GM19452 (cell line): ENCODE measurements at regions not wholly inside any gene's neighbourhood (a gene's known extent, or its start where the extent isn't known, plus 50 kb on each side); places are given as distances from the start of the nearest gene placed in this dataset.
A peak's percentile ranks its signal among the peaks of the same experiment; 100 is the strongest.

Experiments
- ATAC-seq: cut with Tn5 transposase; IDR thresholded peaks from one replicate; pipeline ENCODE4 v1.9.1; 2021; ENCODE audit not compliant: unreplicated experiment

DNA sequence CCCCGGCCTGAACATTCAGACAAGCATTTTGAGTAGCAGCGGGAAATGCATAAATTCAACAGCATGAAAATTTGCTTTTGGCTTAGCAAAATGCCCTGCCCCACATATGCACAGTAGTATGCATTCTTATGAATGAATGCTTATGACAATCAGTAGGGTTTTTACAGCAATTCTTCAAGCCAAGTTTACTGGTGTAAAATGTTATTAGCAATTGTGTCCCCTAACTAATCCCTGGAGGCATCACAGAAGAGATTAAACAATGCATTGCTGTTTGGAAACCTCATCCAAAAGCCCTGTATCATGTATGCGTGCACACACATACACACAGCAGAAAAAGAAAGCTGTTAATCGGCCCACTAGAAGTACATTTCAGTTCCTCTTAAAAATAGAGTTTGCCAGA lies 406.5 kb downstream of the LRIG3 start:
- ATAC-seq, result no peak

DNA sequence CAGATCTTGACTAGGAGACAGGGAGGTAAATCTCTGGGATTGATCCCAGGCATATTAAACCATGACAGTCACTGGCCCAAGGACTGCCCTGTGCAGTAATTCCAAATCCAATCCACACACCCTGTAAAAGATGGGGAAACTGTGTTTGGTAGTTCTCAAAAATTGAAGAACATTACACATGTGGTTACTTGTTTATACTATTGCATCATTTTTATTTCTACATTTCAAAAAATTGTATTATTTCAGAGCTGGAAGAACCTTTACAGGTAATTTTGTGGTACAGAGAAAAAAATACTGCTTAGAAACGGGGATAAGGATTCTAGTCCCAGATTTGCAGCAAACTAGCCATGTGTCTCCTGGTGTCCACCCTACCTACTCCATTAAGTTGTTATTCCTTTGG lies 400.5 kb downstream of the LRIG3 start:
- no peak for ATAC-seq

DNA sequence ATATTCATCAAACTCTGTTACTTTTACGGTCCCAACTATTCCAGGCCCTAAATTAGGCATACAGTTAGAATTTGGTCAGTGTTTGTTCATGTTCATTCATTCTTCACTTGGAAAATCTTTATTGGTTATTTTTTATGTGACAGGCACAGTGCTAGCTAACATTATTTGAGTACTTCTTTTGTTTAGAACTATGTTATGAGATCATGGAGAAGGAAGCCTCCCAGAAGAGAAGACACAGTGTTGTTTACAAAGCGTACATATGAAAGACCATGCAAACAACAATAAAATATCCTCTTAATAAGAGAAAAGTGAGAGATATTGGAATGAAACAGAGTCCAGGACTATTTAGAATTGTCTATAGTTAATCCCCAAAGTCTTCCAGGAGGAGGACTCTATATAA lies 399.2 kb downstream of the LRIG3 start:
- ATAC-seq, result no peak

DNA sequence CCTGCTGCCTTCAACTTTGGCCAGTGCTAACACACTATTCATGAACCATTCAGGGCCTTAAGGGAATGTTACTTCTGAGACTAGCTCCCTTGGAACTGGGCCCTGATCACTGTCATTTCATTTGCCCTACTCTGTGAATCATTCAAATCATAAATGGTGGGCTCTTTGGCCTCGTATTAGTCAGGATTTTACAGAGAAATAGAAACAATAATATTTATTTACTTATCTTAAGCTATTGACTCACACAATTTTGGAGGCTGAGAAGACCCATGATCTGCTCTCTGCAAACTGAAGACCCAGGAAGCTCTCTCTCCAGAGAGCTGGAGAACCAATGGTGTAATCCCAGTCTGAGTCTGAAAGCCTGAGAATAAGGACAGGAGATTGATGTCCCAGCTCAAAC lies 398.5 kb downstream of the LRIG3 start:
- ATAC-seq, result no peak

DNA sequence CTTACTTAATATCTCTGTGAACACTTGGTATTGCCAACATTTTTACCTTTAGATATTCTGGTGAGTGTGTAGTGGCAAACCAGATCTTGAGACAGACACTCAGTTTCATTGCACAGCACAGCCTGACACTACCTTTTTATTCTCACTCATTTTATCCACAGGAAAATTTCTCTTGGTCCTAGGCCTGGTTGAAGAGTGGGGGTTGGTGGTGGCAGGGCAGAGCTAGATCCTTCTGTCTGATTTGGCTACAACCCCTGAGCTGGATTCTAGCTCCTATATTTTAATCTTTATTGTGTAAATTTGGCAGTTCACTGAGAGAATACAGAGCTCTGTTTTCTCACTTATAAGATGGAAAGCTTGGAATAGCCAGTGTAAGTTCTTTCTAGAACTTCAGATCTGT lies 396.9 kb downstream of the LRIG3 start:
- ATAC-seq, result no peak

DNA sequence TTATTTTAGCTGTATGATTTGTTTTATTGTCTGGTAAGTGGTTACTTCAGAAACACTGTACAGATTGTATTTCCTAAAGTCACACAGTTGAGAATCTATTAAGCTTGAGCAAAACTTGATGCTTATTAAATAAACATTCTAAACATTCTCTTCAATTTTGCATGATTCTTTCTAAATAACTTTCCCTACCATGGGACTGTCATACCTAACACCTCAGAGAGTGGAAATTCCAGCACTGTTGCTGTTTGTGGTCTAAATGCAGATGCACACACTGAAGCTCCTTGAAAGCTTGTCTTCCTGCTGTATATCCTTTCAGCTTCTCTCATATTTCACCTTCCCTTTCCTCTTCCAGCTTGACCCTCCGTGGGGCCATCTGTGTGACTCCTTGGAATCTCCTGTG lies 392.0 kb downstream of the LRIG3 start:
- ATAC-seq, result no peak

DNA sequence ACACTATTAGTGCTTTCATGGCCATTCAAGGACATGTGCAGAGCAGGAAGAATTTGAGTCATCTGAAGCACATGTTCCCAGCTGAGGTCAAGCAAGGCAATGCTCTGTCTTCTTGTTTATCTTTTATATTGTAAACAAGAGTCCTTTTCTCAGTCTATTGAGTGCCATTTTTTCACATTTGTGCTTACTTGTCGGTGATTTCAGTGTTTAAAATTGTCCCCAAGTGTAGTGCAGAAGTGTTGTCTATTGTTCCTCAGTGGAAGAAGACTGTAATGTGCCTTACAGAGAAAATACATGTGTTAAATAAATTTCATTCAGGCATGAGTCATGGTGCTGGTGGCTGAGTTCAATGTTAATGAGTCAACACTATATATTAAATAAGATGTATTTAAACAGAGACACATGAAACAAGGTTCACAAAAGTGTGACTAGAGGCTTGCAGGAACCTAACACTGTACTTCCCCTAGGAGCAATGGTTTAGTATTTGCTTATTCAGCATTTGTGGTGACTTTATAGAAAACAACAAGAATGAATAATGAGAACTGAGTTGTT lies 391.1 kb downstream of the LRIG3 start:
- no peak for ATAC-seq

DNA sequence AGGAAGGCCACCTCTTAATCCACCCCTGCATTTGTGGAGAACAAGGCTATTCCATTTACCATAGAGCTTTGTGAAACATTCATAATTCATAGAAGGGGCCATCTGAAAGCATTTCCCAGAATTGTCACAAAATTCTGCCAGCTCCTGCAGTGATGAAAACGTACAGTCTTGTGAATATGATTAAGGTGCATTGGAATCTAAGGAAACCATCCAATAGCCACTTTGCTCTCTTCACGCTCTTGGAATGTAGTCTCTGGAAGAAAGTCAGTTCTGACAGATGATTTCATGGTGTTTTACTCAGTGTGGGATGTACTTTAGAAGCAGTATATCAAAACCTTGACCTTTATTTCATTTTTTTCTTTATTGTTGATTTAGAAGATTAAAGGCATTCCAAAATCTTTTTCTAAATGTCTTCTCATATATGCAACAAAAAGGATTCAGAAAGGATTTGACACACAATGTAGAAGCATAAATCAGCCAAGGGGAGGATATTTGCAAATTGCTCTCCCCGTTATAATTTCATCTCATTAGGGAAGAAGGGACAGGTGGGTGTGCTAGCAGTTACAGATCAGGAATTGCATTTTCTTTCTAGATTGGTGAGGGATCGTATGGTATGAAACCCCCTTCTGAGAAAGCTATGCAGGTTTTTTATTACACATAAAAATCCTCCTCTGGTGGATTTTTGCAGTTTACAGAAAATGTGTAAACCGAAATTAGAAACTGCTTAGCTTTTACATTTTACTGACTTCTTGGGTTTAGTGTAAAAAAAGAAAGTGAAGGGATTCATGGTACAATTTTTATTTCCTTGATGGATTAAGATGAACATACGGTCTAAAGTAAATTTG lies 390.2 kb downstream of the LRIG3 start:
- no peak for ATAC-seq

DNA sequence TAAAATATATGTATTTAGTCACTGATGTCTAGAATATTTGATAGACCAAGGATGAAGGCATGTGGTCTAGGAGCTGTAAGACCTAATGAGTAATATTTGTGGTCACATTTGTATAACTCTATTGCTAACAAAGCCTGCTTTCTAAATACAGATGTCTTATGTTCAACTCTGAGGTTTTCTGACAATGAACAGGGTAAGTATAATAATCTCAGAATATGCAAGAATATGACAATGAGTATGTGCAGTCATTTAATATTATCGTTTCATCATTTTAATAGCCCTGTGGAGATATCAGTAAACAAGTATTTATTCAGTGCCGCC lies 389.6 kb downstream of the LRIG3 start:
- no peak for ATAC-seq

DNA sequence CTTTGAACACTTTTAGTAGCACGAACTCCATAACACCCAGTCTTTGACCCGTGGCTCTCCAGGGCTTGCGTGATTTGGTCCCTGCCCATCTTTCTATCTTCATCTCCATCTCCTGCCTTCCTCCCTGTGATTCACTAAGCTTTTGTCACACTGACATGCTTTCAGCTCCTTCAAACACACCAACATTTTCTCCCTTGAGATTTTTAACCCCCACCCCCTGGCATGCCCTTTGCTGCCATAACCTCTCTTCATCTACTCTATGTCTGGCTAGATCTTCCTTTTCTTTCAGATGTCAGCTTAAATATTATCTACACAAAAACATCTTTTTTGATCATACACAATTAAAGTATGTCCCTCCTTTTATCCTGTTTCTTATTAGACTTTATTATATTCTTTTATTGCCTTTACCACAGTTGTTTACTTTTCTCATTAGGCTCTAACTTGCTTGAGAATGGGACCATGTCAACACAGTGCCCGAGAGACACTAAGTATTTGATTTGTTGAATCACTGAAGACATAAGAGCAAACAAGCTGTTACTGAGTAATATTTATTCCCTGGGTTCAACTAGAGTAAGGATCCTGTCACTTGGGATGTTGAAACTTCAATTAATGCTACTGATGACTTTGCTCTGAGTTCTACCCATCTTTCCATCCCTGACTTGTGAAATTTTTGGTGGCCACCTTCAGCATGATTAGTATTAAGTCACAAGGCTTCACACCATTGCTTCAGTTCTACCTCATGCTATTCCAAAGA lies 387.3 kb downstream of the LRIG3 start:
- no peak for ATAC-seq

DNA sequence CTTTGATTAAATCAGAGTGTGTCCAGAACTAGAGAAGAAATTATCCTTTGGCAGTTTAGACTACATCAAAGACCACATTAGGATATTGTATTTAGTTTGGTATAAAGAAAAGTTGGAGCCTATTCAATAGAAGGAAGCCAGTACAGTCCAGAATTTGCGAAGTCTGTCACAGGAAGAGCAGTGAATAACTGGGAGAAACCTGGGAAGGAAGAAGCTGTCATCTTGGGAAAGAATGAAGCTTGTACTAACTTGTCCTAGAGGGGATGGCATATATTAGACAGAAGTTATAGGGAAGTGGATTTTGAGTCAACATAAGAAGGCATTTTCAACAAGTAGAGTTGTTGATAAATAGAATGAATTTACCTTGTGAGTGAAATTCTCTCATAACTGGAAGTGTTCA lies 386.7 kb downstream of the LRIG3 start:
- ATAC-seq, result no peak

DNA sequence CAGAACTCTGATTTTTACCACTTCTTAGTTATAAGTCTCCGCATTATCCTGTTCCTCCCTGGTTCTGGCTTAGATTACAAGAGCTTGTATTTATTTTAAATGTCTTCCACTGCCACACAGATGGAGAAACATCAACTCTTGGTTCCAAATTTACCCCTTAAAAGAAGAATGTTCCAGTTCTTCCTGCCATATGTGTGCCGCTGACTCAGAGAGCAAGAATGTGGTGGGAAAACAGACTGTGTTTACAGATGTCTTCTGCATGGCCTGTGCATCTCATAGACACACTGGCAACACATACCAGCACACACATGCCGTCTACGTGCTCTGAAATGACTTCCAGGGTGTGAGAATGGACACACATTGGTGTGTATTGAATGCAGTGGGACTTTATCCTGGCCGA lies 383.0 kb downstream of the LRIG3 start:
- ATAC-seq, result no peak

DNA sequence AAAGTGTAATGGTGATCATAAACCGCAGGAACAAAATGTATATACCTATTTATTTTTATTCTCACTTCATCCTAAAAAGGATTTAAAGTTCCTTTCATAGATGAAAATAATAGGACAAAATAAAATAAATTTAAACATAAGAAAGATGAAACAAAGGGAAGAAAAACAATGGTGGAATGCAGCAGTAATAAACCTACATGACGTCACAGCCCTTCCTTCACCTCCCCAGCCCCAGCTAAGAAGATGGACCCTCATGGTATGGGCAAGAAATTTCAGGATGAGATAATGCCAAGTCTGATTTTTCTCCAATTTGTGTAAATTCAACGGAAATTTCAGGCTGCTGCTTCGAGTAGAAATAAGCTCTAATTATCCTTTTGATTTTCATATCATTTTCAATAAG lies 381.0 kb downstream of the LRIG3 start:
- ATAC-seq, result no peak

DNA sequence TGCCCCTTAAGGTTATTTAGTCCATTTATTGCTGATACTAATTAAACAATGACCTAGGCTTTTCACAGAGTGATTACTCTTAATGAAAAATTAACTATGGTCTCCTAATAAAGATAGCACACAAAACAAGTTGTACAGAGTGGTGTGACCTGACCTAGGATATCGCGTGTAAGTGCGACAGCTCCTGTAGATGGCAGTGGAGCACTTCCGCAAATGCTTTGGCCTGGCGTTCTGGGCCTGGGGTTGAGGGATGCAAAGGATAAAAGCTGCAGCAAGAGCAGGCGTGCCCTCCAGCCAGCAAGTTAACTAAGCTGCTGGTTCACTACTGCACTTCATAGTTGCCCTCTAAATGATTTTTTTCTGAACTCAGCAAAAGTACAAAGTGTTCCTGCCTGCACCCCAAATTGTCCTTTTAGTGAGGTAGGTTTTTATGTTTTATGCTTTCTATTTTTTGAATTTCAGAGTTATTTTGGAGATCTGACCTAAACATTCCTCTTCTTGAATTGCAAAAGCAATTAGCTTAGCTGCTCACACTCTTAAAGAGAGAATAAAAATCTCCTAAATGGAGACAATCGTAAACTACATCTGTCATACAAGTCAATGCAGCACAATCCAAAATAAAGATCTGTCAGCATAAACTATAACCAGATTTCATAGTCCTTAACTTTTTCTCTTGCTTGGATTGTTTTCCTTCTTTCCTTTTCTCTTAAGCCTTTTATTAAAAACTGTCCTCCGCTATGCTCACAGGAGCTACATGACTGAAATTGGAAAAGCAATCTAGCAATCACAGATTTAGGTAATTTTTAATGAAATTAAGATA lies 379.6 kb downstream of the LRIG3 start:
- peak; percentile 64 for ATAC-seq

DNA sequence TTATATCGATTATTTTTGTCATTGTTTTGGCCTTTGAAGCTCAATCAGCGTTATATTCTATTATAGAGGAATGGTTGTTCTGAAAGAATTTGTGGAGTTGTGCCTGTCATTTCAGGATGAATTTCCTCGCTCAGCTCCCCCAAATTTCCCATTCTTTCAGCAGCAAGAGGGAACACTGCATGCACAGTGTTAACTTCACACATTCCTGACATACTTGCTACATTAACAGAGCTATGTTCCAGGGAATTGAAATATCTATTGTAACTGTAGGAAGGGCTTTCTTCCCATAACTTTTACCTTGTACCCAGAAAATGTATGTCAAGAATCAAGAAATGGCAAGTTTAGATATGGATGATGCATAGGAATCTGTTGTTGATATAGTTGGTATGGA lies 379.0 kb downstream of the LRIG3 start:
- ATAC-seq, result no peak

DNA sequence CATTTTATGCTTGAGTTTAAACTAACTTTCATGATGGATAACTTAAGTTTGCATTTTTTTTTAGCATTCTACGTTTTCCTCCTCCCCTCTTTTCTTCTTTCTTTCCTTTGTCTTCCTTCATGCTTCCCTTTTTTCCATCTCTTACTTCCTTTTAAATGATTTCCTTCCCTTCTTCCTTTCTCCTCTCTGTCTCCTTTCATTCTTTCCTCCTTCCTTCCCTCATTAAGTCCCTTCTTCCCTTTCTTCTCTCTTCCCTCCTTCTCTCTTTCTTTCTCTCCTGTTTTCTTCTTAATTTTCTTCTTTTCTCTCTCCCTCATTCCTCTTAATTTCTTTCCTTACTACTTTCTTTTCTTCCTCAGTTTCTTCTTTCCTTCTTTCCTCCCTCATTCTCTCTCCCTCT lies 376.0 kb downstream of the LRIG3 start:
- ATAC-seq, result no peak

DNA sequence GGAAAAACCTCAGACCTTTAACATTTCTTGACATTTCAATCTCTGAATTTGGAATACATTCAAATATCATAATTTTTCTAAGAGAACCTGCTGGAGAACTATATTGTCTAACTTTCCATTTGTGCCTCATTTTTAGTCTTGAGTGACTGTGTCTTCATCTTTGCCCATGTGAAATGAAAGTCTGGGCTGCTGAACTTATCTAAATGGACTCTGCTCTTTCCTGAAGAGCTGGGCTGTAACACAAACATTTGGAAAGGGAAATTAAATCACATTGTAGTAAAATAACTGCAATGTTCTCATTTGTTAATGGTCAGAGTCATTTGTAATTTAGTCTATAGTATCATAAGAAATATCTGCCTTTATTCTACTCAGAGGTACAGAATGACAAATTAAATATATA lies 373.1 kb downstream of the LRIG3 start:
- no peak for ATAC-seq

DNA sequence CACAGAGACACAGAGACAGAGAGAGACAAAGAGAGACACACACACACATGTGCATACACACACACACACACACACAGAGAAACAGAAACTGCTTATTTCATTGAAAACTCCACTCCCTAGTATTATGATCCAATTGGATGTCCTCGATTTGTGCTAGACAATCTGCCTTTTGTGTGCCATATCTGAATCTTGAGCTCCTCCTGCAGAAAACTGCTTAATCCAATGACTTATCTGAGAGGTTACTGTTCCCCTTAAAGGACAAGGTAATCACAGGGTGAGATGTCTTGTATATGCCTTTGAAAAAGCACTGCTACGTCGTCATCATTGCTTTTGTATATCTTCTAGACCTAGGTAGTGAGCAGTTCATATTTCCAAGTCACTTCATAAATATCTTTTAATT lies 371.5 kb downstream of the LRIG3 start:
- no peak for ATAC-seq

DNA sequence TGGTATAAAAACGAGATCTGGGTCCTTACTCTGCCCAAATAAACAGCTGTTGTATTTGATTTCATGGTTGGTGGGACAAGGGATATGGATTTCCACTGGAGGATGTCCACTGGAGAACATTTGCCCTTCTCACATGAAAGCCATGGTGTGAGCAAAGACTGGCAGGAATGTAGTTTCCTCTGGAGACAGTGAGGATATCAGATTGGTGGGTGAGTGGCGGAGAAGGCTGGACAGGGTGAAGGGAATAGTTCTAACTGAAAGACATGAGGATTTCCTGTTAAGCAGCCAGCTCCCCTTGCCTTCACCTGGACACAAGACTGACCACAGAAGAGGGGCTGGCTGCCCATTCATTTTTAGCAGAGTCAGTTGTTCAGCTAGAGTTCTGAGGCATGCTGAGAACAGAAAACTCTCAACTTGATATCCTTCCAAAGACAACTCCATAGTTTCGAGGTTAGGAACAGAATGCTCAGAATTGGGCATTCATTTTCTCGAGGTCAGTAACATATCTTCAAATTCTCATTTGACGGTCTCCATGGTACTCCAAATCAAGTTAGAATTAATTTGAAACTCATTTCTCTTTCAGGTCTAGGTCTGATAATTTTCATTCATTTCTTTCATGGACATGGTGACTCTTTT lies 365.7 kb downstream of the LRIG3 start:
- ATAC-seq, result no peak

DNA sequence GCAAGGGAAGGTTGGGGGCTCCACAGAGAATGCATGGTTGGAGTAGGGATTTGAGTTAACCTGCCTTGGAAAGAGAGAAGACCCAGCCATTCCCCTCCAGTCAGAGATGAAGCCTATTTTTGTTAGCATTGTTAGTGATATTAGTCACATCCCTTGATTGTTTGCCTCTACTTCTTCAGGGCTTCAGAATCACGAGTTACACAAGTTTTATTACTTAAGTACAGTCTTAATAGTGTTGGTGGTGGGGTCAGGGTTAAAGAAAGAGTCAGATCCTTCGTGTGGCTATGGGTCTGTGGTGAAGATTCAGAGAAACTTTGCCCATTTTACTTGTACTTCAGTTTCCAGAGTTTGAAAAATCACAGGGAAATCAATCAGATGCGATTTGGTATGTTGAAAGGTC lies 363.1 kb downstream of the LRIG3 start:
- ATAC-seq, result no peak

DNA sequence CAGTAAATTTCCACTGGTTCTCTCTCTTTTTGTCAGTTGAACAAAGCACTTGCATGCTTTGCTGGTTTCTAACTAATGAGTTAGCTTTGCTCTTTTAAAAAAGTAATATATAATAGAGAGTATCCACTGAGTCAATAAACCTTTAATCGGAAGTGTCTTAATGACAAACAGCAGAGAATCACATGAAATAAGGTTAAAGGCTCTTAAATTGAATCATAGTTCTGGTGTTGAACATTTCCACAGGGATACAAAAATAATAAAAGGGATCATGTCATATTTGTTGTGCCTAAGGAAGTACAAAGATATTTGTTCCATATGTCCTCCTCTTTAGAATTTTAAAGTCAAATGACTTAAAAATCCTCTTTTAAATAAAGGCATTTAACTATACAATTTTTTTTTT lies 362.6 kb downstream of the LRIG3 start:
- ATAC-seq, result no peak
